Upper lobe of left lung (tissue), 4 donors: ENCODE measurements at regions not wholly inside any gene's neighbourhood (a gene's known extent, or its start where the extent isn't known, plus 50 kb on each side); places are given as distances from the start of the nearest gene placed in this dataset.

Experiments used
- EP300 ChIP-seq, 4 donors: sonication (generic); formaldehyde crosslinking; IDR thresholded peaks; one replicate each; pipeline ENCODE4 v1.5.1; 2017; ENCODE audit warnings: antibody characterized with exemption in 4 of 4, control low read depth in 2 of 4
- POLR2A ChIP-seq, 4 donors: fragments of 450-650 bp; IDR thresholded peaks; one replicate each; pipeline ENCODE4 v1.5.1; 2016 to 2017; ENCODE audit warnings: antibody characterized with exemption in 4 of 4, mild to moderate bottlenecking in 2 of 4
- POLR2AphosphoS5 ChIP-seq, 2 donors: sonication (generic); formaldehyde crosslinking; IDR thresholded peaks; one replicate each; pipeline ENCODE4 v1.5.1; 2017; ENCODE audit warnings: antibody characterized with exemption in 2 of 2
- TF ChIP-seq, protein P1 (sequence below), 6 experiments: fragments of 450-650 bp in 4 of 6; fragments of 200-600 bp in 2 of 6; sonication (generic) in 2 of 6; IDR thresholded peaks; one replicate each; pipeline ENCODE4 v1.5.1; 2016 to 2019; ENCODE audit warnings: antibody characterized with exemption in 6 of 6

GRCh38 chr20:11248687-11249638 lies 575.2 kb upstream of the JAG1 start:
- TF ChIP-seq, protein P1, sequence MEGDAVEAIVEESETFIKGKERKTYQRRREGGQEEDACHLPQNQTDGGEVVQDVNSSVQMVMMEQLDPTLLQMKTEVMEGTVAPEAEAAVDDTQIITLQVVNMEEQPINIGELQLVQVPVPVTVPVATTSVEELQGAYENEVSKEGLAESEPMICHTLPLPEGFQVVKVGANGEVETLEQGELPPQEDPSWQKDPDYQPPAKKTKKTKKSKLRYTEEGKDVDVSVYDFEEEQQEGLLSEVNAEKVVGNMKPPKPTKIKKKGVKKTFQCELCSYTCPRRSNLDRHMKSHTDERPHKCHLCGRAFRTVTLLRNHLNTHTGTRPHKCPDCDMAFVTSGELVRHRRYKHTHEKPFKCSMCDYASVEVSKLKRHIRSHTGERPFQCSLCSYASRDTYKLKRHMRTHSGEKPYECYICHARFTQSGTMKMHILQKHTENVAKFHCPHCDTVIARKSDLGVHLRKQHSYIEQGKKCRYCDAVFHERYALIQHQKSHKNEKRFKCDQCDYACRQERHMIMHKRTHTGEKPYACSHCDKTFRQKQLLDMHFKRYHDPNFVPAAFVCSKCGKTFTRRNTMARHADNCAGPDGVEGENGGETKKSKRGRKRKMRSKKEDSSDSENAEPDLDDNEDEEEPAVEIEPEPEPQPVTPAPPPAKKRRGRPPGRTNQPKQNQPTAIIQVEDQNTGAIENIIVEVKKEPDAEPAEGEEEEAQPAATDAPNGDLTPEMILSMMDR (IDR thresholded peaks at IDR 0.05): no peak
- TF ChIP-seq POLR2A (IDR thresholded peaks at IDR 0.05): no peak
- no peak for TF ChIP-seq POLR2AphosphoS5 (IDR thresholded peaks at IDR 0.05)
- TF ChIP-seq EP300 (IDR thresholded peaks at IDR 0.05): no peak
